SU-DHL-6 (cell line): ENCODE measurements at regions not wholly inside any gene's neighbourhood (a gene's known extent, or its start where the extent isn't known, plus 50 kb on each side); places are given as distances from the start of the nearest gene placed in this dataset.
"Not testable (repeated sequence)": the region's sequence is repeated elsewhere in the genome, so short reads cannot be mapped to it uniquely, and the experiment has no call there.

Experiments
- CTCF ChIP-seq: fragments of 200-600 bp; sonication (generic); IDR thresholded peaks from one replicate; pipeline ENCODE4 v1.5.1; 2017; ENCODE audit warnings: antibody characterized with exemption, mild to moderate bottlenecking, low read length, moderate library complexity; ENCODE audit not compliant: insufficient read depth, poor library complexity, severe bottlenecking
- EZH2phosphoT487 ChIP-seq: fragments of 200-600 bp; sonication (generic), shearing (Covaris generic); conservative IDR thresholded peaks from 2 replicates; pipeline ENCODE4 v1.6.1; 2018; ENCODE audit warnings: mild to moderate bottlenecking, antibody characterized with exemption, low read length, moderate library complexity, mixed read lengths

- not testable (repeated sequence) for TF ChIP-seq CTCF, EZH2phosphoT487
Observed at GRCh38 chr12:89191597-89191996, 160.7 kb downstream of the DUSP6 start.
